ENCODE measurements at regions not wholly inside any gene's neighbourhood (a gene's known extent, or its start where the extent isn't known, plus 50 kb on each side); places are given as distances from the start of the nearest gene placed in this dataset.
"Not testable (repeated sequence)": the region's sequence is repeated elsewhere in the genome, so short reads cannot be mapped to it uniquely, and the experiment has no call there.

GRCh38 chr6:106884576-106884975 lies 90.0 kb downstream of the CD24 start:
- DNase-seq (ENCODE audit: low read depth in 2 of 2): no peak

DNA sequence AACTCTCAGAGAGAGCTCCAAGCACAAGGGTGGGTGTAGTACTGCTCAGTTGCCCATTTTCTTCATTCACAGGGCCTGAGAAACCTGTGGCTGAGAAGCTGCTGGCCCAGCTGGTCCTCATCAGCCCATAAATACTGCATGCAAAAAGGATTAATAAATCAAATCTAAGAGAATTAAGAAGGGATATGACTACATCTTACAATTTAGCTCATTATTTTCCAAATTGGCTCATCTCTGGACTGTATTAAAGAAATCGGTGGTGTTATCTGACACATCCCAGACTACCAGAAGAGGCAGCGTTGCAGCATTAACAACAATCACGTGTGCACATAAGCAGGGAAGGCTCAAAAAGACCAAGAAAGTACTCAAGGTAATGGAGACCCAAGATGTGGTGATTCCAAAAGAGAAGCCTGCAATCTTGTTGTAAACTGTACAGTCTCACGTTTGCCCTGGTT lies 90.7 kb downstream of the CD24 start:
- DNase-seq (ENCODE audit: low read depth in 2 of 2): no peak

GRCh38 chr6:106882601-106883518 lies 91.7 kb downstream of the CD24 start:
- DNase-seq (ENCODE audit: low read depth in 2 of 2): no peak

DNA sequence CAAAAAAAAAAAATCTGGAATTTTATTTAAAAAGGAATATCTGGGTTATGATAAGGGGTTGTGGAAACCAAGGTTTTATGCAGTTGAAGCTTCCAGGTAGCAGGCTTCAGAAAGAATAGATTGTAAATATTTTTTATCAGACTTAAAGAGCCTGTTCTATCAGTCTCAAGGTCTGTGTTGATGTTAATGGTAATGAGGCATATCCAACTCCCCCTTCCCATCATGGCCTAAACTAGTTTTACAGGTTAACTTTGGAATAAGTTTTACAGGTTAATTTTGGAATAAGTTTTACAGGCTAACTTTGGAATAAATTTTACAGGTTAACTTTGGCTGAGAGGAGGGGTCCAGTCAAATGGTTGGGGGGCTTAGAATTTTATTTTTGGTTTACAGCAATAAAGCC lies 92.4 kb downstream of the CD24 start:
- no peak for DNase-seq (ENCODE audit: low read depth in 2 of 2)

DNA sequence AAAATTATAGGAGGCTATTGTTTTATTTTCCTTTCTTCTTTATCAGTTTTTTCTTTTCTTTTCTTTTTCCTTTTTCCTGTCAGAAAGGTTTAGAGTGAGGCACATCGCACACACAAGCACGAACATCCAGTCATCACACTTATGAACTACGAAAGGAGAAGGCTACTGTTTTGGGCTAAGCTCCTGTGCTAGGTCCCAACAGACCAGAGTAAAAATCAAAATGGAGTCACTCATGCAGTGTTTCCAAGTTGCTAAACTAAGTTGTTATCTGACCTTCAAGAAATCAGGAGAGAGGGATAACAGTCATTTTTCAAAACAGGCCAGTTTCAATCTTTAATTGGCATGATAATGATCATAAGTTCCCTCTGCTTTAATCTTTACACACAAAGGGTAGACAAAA lies 93.6 kb downstream of the CD24 start:
- no peak for DNase-seq (ENCODE audit: low read depth in 2 of 2)

GRCh38 chr6:106875782-106876321 lies 98.7 kb downstream of the CD24 start:
- no peak for DNase-seq (ENCODE audit: low read depth in 2 of 2)

DNA sequence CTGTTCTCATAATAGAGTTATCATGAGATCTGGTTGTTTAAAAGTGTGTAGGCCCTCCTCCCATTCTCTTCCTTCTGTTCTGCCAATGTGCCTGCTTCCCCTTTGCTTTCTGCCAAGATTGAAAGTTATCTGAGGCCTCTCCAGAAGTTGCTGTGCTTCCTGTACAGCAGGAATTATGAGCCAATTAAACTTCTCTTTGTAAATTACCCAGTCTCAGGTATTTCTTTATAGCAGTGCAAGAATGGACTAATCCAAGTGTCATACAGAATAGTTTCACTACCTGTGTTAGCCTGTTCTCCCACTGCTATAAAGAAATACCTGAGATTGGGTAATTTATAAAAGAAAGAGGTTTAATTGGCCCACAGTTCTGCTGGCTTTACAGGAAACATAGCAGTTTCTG lies 100.0 kb downstream of the CD24 start:
- no peak for DNase-seq (ENCODE audit: low read depth in 2 of 2)

GRCh38 chr6:106872049-106872448 lies 102.5 kb downstream of the CD24 start:
- DNase-seq (ENCODE audit: low read depth in 2 of 2): no peak

- DNase-seq (ENCODE audit: low read depth in 2 of 2): no peak
Observed at GRCh38 chr6:106870824-106871717, 103.5 kb downstream of the CD24 start.

DNA sequence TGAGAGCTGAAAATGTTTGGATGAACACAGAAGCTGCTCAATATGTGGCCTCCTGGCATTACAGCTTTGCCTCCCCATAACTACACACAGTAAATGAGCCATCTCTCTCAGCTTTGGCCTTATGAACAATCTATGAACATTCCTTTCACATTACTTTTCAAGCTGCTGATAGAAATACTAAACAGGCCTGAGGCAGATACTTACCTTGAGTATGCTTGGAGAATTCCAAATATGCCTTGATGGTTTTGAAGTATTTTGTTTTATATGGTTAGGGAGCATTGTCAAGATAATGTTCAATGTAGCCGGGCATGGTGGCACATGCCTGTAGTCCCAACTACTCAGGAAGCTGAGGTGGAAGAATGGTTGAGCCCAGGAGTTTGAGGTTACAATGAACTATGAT lies 104.5 kb downstream of the CD24 start:
- DNase-seq (ENCODE audit: low read depth in 2 of 2): peak; percentile 16 to 31

DNA sequence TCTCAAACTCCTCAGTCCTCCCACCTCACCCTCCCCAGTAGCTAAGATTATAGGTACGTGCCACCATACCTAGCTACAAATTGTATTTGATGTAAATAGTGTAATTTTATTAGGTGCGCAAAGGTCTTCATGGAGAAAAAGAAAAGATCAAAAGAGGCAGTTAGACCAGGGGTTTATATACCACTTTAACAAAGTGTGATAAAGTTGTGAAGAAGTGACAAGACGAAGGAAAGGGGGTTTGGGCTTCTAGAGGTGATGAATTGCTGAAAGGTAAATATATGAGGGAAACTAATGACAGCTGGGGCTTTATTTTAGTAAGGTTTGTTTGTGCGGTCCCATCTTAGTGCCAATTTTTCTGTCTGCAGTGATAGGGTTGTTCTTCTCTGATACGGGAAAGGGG lies 105.3 kb downstream of the CD24 start:
- no peak for DNase-seq (ENCODE audit: low read depth in 2 of 2)

GRCh38 chr6:106866875-106867658 lies 107.5 kb downstream of the CD24 start:
- DNase-seq (ENCODE audit: low read depth in 2 of 2): no peak

DNA sequence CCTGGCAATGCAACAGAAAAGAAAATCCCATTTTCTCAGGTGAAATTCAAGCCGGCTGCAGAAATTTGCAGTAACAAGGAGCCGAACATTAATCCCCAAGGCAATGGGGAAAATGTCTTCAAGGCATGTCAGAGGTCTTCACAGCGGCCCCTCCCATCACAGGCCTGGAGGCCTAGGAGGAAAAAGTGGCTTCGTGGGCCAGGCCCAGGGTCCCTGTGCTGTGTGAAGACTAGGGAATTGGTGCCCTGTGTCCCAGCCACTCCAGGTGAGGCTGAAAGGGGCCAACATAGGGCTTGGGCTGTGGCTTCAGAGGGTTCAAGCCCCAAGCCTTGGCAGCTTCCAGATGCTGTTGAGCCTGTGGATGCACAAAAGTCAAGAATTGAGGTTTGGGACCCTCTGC lies 111.7 kb downstream of the CD24 start:
- DNase-seq (ENCODE audit: low read depth in 2 of 2): no peak

- DNase-seq (ENCODE audit: low read depth in 2 of 2): no peak
Observed at GRCh38 chr6:106860940-106861339, 113.6 kb downstream of the CD24 start.

GRCh38 chr6:106858653-106859092 lies 115.9 kb downstream of the CD24 start:
- peak in 1 of 2 experiments; percentile 5 for DNase-seq (ENCODE audit: low read depth in 2 of 2)

DNA sequence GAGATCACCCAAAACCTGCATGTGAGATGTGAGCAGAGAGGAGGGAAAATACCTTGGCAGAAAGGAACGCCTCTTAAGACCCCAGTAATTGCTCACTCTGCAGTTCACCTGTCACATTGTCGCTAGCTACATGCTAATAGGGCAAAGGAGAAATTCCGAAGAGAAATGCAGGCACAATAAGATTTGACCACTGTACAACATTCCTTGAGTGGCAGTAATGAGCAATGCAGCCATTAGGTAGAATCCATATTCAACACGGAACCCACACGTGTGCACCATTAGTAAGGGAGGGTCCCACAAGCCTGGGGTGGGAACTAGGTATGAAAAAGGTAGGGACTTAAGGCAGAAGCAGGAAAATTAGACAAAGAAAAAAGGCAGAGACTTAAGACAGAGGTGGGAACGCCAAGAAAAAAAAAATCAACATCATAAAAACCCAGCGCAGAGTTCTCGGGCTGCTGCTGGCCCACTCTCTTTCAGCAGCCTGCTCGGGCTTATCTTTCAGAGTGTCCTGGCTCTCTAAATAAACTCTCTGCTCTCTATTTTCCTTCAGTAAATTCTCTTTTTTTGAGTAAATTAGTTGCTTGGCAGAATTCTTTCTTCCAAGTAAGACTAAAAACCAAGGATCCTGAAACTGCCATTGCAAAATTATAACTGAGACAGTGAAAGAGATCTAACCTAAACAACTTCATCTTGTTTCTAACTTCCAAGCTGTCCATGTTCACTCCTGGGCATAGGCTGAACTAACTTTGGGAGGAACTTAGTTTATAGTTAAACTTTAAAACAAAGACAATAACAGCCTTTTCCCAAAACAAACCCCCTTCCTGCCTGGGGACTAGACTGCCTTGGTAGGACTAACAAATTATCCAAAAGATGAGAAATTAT lies 116.5 kb downstream of the CD24 start:
- no peak for DNase-seq (ENCODE audit: low read depth in 2 of 2)

DNA sequence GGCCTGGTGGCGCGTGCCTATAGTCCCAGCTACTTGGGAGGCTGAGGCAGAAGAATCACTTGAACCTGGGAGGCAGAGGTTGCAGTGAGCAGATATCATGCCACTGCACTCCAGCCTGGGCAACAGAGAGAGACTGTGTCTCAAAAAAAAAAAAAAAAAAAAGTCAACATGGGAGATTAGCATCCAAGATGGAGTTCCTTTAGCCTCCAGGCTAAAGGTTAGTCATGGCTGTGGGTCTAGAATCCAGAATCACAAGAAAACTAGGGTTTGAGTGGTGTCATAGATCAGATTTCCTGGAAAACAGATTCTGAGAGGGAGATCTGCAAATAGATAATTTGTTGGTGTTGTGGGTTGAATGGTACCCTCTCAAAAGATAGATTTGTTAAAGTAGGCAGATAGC lies 117.2 kb downstream of the CD24 start:
- DNase-seq (ENCODE audit: low read depth in 2 of 2): not testable (repeated sequence)

GRCh38 chr6:106856227-106856874 lies 118.2 kb downstream of the CD24 start:
- no peak for DNase-seq (ENCODE audit: low read depth in 2 of 2)

DNA sequence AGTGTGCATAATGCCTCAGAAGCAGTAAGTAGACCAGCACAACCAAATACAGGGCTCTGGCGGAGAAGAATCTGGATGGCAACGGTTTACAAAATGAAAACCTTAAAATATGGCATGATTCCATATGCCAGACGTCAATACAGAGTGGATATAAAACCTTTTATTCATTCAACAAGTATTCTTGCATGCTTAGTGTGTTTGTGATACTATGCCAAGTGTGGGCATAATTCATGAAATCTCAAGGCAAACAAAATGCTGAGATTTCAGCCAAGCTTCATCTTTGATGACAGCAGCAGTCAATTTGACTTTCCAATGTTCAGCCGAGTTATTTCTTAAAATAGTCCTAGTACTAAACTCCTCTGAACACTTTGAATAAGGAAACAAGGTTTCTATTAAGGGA lies 119.4 kb downstream of the CD24 start:
- DNase-seq (ENCODE audit: low read depth in 2 of 2): no peak
